HG03139 (cell line): ENCODE measurements at regions not wholly inside any gene's neighbourhood (a gene's known extent, or its start where the extent isn't known, plus 50 kb on each side); places are given as distances from the start of the nearest gene placed in this dataset.
"Not testable (repeated sequence)": the region's sequence is repeated elsewhere in the genome, so short reads cannot be mapped to it uniquely, and the experiment has no call there.

Source experiments
- ATAC-seq: cut with Tn5 transposase; IDR thresholded peaks from one replicate; pipeline ENCODE4 v1.9.1; 2021; ENCODE audit not compliant: unreplicated experiment

DNA sequence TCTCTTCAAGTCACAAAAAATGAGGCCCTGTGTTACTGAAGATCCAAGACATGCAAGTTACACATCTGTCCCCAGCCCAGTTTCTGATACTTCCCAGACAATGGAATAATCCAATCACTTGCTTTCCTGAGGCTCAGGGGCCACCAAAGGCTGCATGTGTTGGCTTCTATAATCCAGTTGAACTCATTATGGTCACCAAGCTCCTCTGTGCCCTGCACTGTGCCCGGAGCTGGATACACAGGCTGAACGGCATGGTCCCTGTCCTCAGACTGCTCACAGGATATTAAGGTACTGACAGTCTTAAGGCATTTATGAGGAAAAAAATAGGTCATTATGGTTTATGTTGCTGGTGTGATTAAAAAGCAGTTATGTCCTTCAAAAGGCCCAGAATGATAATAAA is 117.0 kb upstream of the SYT6 start:
- ATAC-seq = no peak

DNA sequence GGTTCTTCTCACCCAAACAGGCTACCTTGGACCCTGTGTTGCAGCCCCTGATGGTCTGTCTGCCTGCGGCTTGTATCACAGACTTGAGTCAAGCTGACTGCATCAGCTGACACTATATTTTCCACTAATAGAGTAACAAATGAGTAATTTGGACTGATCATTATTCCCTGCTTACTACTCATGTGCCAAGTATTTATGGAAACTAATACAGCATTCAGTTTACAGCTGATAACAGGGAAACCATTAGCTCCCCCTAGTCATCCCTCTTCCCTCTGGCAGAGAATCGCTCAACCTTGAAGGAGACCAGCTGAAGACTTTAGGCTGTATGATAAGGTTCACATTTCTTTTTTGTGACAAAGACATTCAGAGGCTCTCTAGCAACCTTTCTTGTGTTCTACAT is 116.6 kb upstream of the SYT6 start:
- no peak for ATAC-seq

DNA sequence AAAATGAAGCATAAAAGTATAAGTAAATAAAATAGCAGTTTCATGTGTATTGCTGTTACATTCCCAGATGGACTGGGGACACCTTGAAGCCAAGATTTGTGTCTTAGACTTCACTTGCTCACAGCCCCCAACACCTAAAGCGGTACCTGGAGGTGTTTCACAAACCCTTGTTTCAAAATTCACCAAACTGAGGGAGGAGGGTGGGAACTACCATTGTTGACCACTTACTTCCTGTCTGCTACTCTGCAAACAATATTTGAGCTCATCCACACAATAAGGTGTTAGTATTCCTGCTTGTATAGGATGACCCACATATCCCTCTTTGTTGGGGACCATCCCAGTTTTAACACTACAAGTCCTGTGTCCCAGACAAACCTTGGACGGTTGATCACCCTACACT is 115.9 kb upstream of the SYT6 start:
- ATAC-seq = no peak

DNA sequence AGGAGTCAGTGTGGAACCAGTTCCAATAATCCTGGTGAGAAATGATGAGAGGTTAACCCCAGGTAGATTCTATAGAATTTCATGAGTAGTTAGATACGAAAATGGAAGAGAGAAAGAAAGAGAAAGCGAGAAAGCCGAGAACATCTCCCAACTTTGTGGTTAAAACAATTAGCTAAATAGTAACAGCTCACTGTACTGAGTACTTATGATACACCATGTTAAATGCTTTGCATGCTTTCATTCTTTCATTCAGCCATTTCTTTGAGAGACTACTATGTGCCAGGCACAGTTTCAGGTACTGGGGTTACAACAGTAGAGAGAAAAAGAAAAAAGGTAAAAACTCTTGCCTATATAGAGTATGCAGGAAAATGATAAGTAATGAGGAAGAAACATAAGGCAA is 109.7 kb upstream of the SYT6 start:
- ATAC-seq = peak; percentile 91

DNA sequence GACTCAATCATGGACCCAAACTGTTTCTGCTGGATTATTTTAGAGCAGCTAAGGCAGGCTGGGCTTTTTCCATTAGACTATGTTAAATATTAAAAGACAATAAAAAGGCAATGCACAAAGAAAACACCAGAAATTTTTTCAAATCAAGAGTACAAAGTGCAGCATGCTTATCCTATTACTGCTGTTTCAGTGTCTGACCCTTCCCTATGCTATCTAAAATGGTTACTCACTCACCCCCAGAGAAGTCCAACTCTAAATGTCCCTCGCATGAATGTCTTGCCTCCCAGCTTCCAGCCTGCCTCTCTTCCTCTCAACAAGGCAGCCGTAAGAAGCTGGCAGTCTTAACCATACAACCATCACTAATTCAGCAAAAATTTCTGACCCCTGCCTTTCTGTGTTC is 108.7 kb upstream of the SYT6 start:
- ATAC-seq = no peak

DNA sequence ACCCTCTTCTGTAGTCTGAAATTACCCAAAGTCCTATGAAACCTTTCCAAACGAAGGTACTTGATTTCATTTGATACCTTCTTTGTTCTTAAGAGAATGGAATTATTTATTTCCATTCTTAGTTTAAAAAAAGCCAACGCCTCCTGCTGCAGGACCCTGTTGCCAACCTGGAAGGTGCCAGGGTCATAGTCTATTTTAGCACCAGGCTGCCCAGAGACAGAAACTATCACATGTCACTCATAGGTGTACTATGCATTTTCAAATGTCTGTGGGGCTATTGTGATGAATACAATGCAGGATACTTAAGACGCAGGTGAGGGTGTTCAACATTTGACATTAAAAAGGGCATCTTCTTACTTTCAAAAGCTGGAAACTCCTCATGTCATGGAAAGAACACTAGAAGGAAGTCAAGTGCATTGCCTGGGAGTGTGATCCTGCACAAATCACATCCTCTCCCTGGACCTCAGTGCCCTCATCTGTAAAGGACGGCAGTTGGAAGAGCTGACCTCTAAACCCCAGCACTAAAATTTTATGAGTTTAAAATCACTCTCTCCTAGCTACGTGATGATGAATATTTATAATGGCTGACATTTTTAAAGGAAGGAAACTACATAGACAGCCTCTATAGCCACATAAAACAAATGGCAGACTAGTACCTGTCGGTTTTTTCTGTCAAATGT is 107.3 kb upstream of the SYT6 start:
- ATAC-seq = no peak

DNA sequence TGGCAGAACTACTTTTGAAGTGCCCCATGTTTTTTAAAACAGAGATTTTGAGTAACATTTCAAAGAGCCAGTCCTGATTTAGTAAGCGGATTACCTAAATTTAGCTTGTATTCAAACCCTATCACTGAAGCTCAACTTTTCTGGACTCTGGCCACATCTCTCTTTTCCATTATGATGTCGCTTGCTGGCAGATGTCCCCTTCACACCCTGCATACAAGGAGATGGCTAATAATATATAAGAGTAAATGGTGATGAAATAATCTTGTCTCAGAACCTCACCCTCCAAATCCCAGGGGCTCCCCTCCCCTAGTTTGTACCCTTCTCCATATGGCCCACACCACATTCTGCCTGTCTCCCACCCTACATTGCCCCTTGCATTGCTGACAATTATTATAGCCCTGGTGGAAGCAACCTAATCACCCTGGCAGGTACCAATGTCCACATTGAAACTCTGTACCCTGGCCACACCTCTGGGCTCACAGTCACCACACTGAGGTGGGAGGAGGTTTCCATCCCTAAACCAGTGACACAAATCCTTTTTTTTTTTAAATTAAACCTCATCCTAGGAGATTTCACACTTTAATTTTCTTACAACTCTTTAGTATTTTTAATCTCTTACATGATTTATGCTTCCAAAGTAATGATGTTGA is 106.0 kb upstream of the SYT6 start:
- ATAC-seq = no peak

DNA sequence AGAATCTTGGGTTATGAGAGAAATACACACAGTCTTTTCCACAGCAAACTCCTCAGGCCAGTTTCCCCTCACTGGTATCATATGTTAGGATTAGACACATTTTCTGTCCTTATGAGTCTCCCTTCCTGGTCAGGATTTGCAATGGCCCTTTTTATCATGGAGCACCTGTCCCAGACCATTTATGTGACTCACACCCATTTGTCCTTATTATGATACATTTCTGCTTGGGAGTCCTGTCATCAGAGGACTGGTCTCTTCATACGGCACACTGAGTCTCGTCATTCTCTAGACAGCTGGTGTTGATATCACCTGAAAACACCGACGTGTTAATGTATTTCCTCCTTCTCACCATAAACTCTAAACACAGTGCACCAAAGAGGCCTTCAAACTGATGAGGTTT is 105.0 kb upstream of the SYT6 start:
- no peak for ATAC-seq

DNA sequence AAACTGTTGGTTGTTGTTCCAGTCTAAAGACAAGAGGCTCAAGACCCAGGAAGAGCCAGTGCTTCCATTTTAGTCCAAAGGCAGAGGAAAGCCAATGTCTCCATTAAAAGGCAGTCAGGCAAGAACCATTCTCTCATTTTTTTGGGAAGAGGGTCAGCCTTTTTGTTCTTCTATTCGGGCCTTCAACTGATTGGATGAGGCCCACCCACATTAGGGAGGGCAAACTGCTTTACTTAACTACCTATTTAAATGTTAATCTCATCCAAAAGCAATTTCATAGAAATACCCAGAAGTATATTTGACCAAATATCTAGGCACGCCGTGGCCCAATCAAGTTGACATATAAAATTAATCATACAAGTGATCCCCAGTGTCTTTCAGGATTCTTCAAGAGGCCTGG is 104.4 kb upstream of the SYT6 start:
- ATAC-seq = no peak

DNA sequence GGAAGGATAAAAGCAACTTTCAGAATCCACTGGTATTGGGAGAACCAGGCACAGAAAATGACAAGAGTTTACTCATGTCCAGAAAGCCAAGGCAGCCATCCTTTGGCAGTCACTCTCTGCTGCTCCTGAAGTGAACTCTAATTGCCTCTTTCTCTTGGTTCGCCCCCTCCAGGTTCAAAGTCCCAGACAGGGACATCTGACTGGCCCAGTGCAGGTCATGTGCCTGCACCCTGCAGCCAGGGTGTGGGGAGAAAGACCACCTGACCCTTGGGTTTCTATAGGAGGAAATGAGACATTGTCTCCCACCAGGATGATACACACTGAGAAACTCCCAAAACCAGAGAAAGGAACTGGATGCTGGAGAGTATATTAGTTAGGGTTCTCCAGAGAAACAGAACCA is 103.9 kb upstream of the SYT6 start:
- ATAC-seq = no peak

DNA sequence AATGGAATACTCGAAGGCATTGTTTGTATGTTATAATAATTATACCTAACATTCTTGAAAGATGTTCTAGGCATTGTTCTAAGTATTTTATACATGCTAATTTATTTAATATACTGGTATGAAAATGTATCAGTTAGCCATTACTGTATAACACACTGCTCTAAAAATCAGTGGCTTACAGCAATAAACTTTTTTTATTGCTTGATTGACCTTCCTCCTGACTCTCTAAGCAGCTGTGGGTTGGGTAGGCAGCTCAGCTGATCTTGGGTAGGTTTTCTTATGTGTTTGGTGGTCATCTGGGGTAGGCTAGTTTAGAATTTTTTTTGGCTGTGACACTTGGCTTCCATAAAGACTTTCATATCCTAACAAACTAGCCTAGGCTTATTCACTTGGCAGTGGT is 100.2 kb upstream of the SYT6 start:
- ATAC-seq = no peak

DNA sequence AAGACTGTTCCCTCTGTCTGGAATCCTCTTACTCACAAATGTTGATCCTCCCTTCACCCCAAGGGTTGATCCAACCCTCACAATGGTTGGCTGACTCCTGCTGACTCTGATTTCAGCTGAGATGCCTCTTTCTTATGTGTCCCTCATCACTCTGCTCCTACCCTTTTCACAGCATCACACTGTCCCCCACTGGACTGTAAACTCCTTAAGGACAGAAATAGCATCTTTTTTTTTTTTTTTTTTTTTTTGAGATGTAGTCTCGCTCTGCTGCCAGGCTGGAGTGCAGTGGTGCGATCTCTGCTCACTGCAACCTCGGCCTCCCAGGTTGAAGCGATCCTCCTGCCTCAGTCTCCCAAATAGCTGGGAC is 97.9 kb upstream of the SYT6 start:
- no peak for ATAC-seq

DNA sequence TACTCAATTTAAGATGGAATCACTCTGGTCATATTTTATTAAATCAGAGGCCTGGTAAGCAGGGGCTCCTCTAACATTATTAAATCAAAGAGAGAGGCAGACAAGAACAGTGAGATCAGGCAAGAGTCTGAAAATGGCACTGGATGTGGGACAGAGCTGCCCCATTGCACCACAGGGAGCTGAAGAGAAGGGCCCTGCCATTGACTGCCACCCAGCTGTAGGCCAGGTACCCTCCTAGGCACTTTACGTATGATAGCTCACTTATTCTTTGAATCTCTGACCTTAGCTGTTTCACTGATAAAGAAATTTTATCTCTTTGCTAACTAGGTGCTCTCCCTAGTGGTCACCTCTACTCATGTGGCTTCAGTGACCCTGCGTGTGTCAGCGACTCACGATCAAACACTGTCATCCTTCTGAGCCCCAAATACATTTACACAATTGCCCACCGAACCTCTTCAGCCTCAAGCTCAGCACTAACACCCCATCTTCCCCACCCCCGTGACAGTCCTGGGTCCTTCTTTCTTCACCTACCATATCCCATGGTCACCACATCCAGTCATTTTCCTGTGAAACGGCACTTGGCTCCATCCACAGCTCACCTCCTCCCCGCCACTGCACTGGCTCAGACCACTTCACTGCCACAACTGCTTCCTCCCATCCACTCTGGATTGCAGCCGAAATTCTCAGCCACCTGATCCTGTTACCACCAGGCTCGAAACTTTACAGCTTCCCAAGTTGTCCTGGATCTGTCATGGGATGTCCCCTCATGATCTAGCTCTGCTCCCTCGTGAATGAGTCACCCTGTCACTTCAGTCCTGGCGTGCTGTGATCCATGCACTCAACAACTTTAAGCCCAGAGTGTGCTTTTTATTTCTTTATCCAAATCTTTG is 97.3 kb upstream of the SYT6 start:
- no peak for ATAC-seq

DNA sequence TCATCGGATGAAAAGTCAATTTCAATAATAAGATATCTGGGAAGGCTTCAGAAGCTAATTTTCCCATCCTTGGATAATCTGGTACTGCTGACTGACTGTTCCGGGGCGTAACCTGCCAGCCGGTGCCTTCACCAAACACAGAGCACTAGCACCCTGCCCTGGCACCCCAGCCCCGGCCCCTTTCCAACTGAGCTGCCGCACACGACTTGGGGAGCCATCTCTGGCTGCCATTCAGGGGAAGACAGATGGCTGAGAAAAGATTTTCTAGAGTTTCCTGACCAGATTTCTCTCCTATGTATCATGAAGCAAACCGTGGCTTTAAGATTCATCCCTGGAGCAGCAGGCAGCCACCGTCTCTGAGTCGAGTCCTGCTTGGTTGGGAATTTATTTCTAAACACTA is 96.0 kb upstream of the SYT6 start:
- no peak for ATAC-seq

DNA sequence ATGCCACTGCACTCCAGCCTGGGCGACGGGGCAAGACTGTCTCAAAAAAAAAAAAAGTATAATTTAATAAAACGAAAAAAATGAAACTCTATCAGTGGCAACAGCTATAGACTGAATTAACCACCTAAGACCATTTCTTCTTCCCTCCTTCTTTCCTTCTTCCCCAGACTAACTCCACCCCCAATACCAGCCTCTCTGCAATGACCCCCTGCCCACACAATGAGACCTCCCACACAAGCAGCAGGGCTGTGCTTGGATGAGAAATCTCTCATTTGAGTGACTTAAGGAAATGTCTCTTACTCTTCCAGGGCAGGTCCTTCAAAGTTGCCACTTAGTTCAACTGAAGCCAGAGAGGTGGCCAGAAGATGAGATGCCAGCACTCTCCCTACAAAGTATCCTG is 94.5 kb upstream of the SYT6 start:
- no peak for ATAC-seq

DNA sequence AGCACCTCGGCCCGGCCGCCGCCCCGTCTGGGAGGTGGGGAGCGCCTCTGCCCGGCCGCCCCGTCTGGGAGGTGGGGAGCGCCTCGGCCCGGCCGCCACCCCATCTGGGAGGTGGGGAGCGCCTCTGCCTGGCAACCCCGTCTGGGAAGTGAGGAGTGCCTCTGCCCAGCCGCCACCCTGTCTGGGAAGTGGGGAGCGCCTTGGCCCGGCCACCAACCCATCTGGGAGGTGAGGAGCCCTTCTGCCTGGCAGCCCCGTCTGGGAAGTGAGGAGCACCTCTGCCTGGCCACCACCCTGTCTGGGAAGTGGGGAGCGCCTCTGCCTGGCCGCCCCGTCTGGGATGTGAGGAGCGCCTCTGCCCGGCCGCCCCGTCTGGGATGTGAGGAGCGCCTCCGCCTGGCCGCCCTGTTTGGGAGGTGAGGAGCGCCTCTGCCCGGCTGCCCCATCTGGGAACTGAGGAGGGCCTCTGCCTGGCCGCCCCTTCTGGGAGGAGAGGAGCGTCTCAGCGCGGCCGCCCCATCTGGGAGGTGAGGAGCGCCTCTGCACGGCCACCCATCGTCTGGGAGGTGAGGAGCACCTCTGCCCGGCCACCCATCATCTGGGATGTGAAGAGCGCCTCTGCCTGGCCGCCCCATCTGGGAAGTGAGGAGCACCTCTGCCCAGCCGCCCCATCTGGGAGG is 89.0 kb upstream of the SYT6 start:
- ATAC-seq = not testable (repeated sequence)

DNA sequence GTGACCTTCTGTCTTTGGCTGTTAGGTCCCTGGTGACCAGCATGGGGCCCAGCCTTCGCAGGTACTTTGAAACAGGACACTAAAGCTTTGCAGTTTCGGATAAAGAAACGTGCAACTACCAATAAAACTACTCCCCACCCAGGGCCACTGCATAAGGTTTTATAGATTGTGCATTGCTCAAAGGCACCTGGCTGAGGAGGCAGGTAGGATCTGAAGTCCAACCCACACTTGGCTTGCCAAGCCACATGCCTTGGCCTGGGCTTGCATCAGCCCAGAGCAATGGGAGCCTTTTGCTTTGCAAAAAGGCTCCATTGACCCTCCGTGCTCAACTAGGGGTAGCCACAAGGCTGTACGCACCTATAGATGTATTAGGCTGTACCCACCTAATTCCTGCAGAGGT is 84.4 kb upstream of the SYT6 start:
- no peak for ATAC-seq

DNA sequence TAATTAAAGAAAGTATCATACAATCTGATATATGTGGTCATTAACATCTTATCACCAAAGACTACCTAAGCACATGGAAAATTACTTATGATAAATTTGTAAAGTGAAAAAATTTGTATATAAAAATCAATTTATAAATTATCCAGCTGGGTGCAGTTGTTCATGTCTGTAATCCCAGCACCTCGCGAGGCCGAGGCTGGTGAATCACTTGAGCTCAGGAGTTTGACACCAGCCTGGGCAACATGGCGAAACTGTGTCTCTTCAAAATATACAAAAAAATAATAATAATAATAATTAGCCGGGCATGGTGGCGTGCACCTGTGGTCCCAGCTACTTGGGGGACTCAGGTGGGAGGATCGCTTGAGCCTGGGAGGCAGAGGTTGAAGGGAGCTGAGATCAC is 82.8 kb upstream of the SYT6 start:
- no peak for ATAC-seq

DNA sequence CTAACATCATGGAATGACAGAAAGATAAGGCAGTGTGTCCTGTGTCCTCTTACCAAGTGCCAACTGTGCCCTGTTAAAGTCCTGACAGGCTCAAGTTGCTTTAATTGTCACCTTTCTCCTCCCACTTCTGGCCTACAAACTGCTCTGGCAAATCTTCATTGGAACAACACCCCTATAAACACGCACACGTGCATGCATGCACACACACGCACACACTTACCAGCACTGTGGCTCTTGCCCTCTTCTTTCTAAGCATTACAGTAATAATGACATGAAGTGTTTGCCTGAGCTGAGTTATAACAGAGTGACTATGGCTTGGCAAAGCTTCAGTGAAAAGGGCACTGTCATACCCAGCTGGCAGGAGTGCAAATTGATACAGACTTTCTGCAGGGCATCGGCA is 82.3 kb upstream of the SYT6 start:
- ATAC-seq = no peak

DNA sequence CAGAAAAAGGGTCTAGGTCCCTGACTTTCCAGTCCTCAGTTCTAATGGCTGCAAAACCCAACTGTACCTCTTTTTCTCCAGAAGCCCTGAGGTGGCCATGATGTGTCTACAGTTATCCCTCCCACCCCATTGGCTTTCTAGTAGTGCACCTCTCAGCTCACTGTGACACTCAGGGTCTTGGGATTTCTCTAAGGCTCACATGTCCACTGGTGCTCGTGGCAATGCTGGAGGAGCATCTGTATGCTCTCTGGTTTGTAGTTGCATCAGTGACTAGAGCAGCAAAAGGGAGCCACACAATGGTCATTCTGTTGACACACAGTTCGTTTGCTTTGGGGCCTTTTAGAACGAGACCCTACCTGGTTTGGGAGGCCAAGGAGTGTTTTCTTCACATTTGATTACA is 81.6 kb upstream of the SYT6 start:
- no peak for ATAC-seq

DNA sequence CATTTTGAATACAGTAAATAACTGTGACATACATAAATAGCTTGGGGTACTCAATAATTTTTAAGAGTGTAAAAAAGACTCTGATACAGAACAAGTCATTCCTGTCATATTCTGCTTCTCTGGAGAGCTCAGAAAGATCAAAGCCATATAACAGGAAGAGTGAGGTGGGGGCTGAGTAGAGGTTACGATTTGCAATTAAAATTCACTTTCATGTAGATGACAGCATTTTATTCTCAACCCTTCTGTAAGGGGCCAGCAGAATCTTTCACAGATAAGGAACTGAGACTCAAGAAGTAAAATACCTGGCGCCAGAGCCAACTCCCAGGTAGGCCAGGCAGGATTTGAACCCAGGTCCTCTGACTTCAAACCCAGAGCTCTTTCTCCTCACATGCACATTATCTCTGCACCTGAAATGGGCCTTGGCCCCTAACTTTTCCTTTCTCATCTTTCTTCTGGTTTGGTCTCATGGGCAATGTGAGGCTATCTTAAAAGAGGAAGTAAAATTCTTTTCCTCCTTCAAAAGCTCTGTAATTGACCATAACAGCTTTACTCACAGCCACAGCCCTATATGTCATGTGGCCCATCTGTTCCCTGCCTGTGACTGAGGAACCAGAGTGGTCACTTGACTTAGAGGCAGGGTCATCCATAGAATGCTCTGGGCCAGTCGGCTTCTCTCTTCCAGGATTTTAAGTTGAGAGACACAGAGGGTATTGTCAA is 80.9 kb upstream of the SYT6 start:
- ATAC-seq = no peak
